ENCODE measurements at regions not wholly inside any gene's neighbourhood (a gene's known extent, or its start where the extent isn't known, plus 50 kb on each side); places are given as distances from the start of the nearest gene placed in this dataset.
"Not testable (repeated sequence)": the region's sequence is repeated elsewhere in the genome, so short reads cannot be mapped to it uniquely, and the experiment has no call there.

DNA sequence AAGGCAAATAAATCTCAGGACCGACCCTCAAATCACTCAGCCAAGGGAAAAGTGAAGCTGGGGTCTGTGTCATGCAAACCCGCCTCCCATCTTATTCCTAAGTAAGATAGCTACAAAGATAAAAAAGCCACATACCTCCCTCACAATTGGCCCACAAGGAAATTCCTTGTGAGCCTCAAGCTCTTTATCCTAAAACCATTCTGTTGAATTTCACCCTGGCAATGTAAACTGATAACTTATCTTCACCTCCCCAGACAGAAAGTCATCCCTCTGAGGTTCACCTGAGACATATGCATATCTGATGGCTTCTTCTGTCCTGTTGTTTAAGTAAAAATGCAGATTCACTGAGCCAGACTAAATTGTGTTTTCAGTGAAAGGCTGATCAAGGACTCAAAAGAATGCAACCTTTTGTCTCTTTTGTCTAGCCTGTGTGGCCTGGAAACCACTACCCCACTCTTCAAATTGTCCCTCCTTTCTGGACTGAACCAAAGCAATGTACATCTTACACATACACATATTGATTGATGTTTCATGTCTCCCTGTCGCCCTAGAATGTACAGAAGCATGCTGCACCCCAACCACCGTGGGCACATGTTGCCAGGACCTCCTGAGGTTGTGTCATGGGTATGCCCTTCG is 91.3 kb downstream of the MFAP3L start:
- Mint-ChIP-seq H3K4me3 (no peak overlapping the region), H3K36me3 (no peaks in the 10 kb centered on the region), H3K4me1 (no peaks in the 10 kb centered on the region), H3K9me3 (no peaks in the 10 kb centered on the region), H3K27me3 (peaks cover 0 to 4% of the 10 kb centered on the region in 2 donors), H3K27ac (no peak overlapping the region)
- 70% methylated on average over 5 of the region's 5 CpGs for WGBS (ENCODE audit: insufficient coverage)
- ChIA-PET POLR2A (no interaction called here), CTCF (no interaction called here)
- Histone ChIP-seq H3K27ac (ENCODE audit: low read length) (no peak overlapping the region), H3K27me3 (replicated peaks in 1 of 2; ENCODE audit: control insufficient read depth in 2 of 2, extremely low read depth in 1 of 2, insufficient read depth in 2 of 2, low read length in 1 of 2) (no peaks in the 10 kb centered on the region), H3K4me3 (ENCODE audit: control insufficient read depth in 1 of 2, extremely low read depth in 1 of 2, low read length in 1 of 2) (no peak overlapping the region), H3K9me3 (no peaks in the 10 kb centered on the region), H3K36me3 (ENCODE audit: control insufficient read depth in 2 of 2, extremely low read depth in 1 of 2, insufficient read depth in 1 of 2, low read length in 1 of 2) (no peaks in the 10 kb centered on the region), H3K4me1 (ENCODE audit: control insufficient read depth in 1 of 2, extremely low read depth in 1 of 2, insufficient read depth in 2 of 2, low read length in 2 of 2) (no peaks in the 10 kb centered on the region)
- ATAC-seq (replicated peaks in 1 of 4) (no peak), DNase-seq (no peak)

DNA sequence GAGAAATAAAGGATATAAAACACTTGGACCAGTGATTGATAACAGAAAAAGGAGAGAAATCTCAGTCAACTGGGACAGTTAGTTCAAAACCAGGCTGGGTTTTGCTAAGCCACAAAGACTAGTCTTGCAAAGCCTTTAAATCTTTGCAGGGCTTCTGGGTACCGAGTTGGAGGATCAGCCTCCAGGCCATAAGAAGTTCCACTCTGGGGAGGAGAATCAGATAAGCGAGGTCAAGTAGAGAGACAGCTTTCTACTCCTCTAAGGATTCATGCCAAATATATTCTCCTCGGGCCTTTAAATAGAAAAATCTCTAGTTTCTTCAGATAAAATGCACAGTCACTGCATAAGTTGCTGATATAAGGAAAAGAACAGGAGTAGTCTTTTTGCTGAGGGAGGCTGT is 92.7 kb downstream of the MFAP3L start:
- no peak for ATAC-seq (replicated peaks in 1 of 4)

DNA sequence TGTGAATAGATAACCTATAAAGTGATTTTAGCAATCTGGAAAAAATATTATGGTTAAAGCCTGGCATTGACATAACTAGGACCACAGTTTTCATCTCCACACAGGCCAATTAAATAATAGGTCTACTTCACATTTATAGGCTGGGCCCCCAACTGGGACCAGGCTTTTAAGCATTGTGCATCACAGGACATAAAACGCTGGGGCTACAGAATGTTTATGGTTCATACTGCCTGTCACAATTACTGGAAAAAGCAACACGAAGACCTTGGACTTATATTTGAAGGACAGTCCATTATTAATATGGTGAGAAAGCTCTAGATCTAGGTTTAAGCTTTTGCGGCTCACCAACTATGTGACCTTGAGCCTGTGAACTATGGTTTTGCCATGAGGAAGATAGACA is 94.2 kb downstream of the MFAP3L start:
- no peaks in the 10 kb centered on the region for H3K36me3 Mint-ChIP-seq
- no peak overlapping the region for H3K4me3 ChIP-seq (ENCODE audit: control insufficient read depth in 1 of 2, extremely low read depth in 1 of 2, low read length in 1 of 2)
- ChIA-PET POLR2A (no interaction called here), CTCF (no interaction called here)
- H3K4me1 Mint-ChIP-seq = no peaks in the 10 kb centered on the region
- H3K27me3 Mint-ChIP-seq = peaks cover 0 to 8% of the 10 kb centered on the region in 2 donors
- no peak for DNase-seq
- H3K9me3 ChIP-seq = no peaks in the 10 kb centered on the region
- no peaks in the 10 kb centered on the region for H3K4me1 ChIP-seq (ENCODE audit: control insufficient read depth in 1 of 2, extremely low read depth in 1 of 2, insufficient read depth in 2 of 2, low read length in 2 of 2)
- no CpG with 5 or more reads among the region's 3 CpGs for WGBS (ENCODE audit: insufficient coverage)
- H3K9me3 Mint-ChIP-seq = no peaks in the 10 kb centered on the region
- ATAC-seq (replicated peaks in 1 of 4) = no peak
- no peaks in the 10 kb centered on the region for H3K27me3 ChIP-seq (replicated peaks in 1 of 2; ENCODE audit: control insufficient read depth in 2 of 2, extremely low read depth in 1 of 2, insufficient read depth in 2 of 2, low read length in 1 of 2)
- no peak overlapping the region for H3K27ac ChIP-seq (ENCODE audit: low read length)
- no peaks in the 10 kb centered on the region for H3K36me3 ChIP-seq (ENCODE audit: control insufficient read depth in 2 of 2, extremely low read depth in 1 of 2, insufficient read depth in 1 of 2, low read length in 1 of 2)
- H3K27ac Mint-ChIP-seq = no peak overlapping the region
- H3K4me3 Mint-ChIP-seq = no peak overlapping the region

More for the DNA sequence above, 92.7 kb downstream of the MFAP3L start:
- no peaks in the 10 kb centered on the region for H3K4me1 ChIP-seq (ENCODE audit: control insufficient read depth in 1 of 2, extremely low read depth in 1 of 2, insufficient read depth in 2 of 2, low read length in 2 of 2)
- no peak for DNase-seq
- ChIA-PET CTCF (no interaction called here), POLR2A (no interaction called here)
- H3K36me3 Mint-ChIP-seq = no peaks in the 10 kb centered on the region
- no peaks in the 10 kb centered on the region for H3K4me1 Mint-ChIP-seq
- H3K9me3 Mint-ChIP-seq = no peaks in the 10 kb centered on the region
- no peaks in the 10 kb centered on the region for H3K36me3 ChIP-seq (ENCODE audit: control insufficient read depth in 2 of 2, extremely low read depth in 1 of 2, insufficient read depth in 1 of 2, low read length in 1 of 2)
- WGBS (ENCODE audit: insufficient coverage) = no CpG with 5 or more reads among the region's 3 CpGs
- no peak overlapping the region for H3K4me3 ChIP-seq (ENCODE audit: control insufficient read depth in 1 of 2, extremely low read depth in 1 of 2, low read length in 1 of 2)
- H3K9me3 ChIP-seq = no peaks in the 10 kb centered on the region
- H3K4me3 Mint-ChIP-seq = no peak overlapping the region
- no peaks in the 10 kb centered on the region for H3K27me3 ChIP-seq (replicated peaks in 1 of 2; ENCODE audit: control insufficient read depth in 2 of 2, extremely low read depth in 1 of 2, insufficient read depth in 2 of 2, low read length in 1 of 2)
- H3K27ac Mint-ChIP-seq = no peak overlapping the region
- H3K27me3 Mint-ChIP-seq = peaks cover 0 to 8% of the 10 kb centered on the region in 2 donors
- H3K27ac ChIP-seq (ENCODE audit: low read length) = no peak overlapping the region

GRCh38 chr4:169930755-169931154 is 95.4 kb downstream of the MFAP3L start:
- WGBS (ENCODE audit: insufficient coverage) = no CpG with 5 or more reads among the region's 1 CpG
- POLR2A ChIA-PET, H3K4me3 Mint-ChIP-seq: not testable (repeated sequence)

GRCh38 chr4:169927280-169927679 is 98.9 kb downstream of the MFAP3L start:
- Histone ChIP-seq H3K27me3 (replicated peaks in 1 of 2; ENCODE audit: control insufficient read depth in 2 of 2, extremely low read depth in 1 of 2, insufficient read depth in 2 of 2, low read length in 1 of 2) (no peaks in the 10 kb centered on the region), H3K4me1 (ENCODE audit: control insufficient read depth in 1 of 2, extremely low read depth in 1 of 2, insufficient read depth in 2 of 2, low read length in 2 of 2) (no peaks in the 10 kb centered on the region), H3K36me3 (ENCODE audit: control insufficient read depth in 2 of 2, extremely low read depth in 1 of 2, insufficient read depth in 1 of 2, low read length in 1 of 2) (no peaks in the 10 kb centered on the region), H3K4me3 (ENCODE audit: control insufficient read depth in 1 of 2, extremely low read depth in 1 of 2, low read length in 1 of 2) (no peak overlapping the region), H3K27ac (ENCODE audit: low read length) (no peak overlapping the region), H3K9me3 (no peaks in the 10 kb centered on the region)
- Mint-ChIP-seq H3K9me3 (no peaks in the 10 kb centered on the region), H3K36me3 (no peaks in the 10 kb centered on the region), H3K4me3 (no peak overlapping the region), H3K4me1 (no peaks in the 10 kb centered on the region), H3K27ac (no peak overlapping the region), H3K27me3 (peaks cover 5 to 8% of the 10 kb centered on the region in 2 donors)
- POLR2A ChIA-PET = no interaction called here
- ATAC-seq (replicated peaks in 1 of 4) (no peak), DNase-seq (no peak)
- WGBS (ENCODE audit: insufficient coverage) = 40% methylated on average over 1 of the region's 4 CpGs
- CTCF ChIA-PET = no interaction called here

More at GRCh38 chr4:169930755-169931154, 95.4 kb downstream of the MFAP3L start:
- ATAC-seq (replicated peaks in 1 of 4); H3K4me1 Mint-ChIP-seq; H3K36me3 Mint-ChIP-seq; H3K27me3 ChIP-seq (replicated peaks in 1 of 2; ENCODE audit: control insufficient read depth in 2 of 2, extremely low read depth in 1 of 2, insufficient read depth in 2 of 2, low read length in 1 of 2); H3K4me1 ChIP-seq (ENCODE audit: control insufficient read depth in 1 of 2, extremely low read depth in 1 of 2, insufficient read depth in 2 of 2, low read length in 2 of 2); H3K27me3 Mint-ChIP-seq; H3K27ac ChIP-seq (ENCODE audit: low read length); DNase-seq; H3K27ac Mint-ChIP-seq; H3K36me3 ChIP-seq (ENCODE audit: control insufficient read depth in 2 of 2, extremely low read depth in 1 of 2, insufficient read depth in 1 of 2, low read length in 1 of 2); H3K9me3 Mint-ChIP-seq; H3K9me3 ChIP-seq; CTCF ChIA-PET; H3K4me3 ChIP-seq (ENCODE audit: control insufficient read depth in 1 of 2, extremely low read depth in 1 of 2, low read length in 1 of 2): not testable (repeated sequence)

GRCh38 chr4:169925678-169926077 is 100.5 kb downstream of the MFAP3L start:
- H3K27me3 ChIP-seq (replicated peaks in 1 of 2; ENCODE audit: control insufficient read depth in 2 of 2, extremely low read depth in 1 of 2, insufficient read depth in 2 of 2, low read length in 1 of 2) = no peaks in the 10 kb centered on the region
- H3K27ac ChIP-seq (ENCODE audit: low read length) = no peak overlapping the region
- H3K4me3 Mint-ChIP-seq = no peak overlapping the region
- no peak overlapping the region for H3K4me3 ChIP-seq (ENCODE audit: control insufficient read depth in 1 of 2, extremely low read depth in 1 of 2, low read length in 1 of 2)
- H3K36me3 ChIP-seq (ENCODE audit: control insufficient read depth in 2 of 2, extremely low read depth in 1 of 2, insufficient read depth in 1 of 2, low read length in 1 of 2) = no peaks in the 10 kb centered on the region
- no peaks in the 10 kb centered on the region for H3K9me3 ChIP-seq
- peaks cover 9 to 10% of the 10 kb centered on the region in 2 donors for H3K27me3 Mint-ChIP-seq
- H3K4me1 Mint-ChIP-seq = no peaks in the 10 kb centered on the region
- ChIA-PET POLR2A (no interaction called here), CTCF (no interaction called here)
- no CpG with 5 or more reads among the region's 4 CpGs for WGBS (ENCODE audit: insufficient coverage)
- no peaks in the 10 kb centered on the region for H3K36me3 Mint-ChIP-seq
- DNase-seq (no peak), ATAC-seq (replicated peaks in 1 of 4) (no peak)
- no peaks in the 10 kb centered on the region for H3K9me3 Mint-ChIP-seq
- no peaks in the 10 kb centered on the region for H3K4me1 ChIP-seq (ENCODE audit: control insufficient read depth in 1 of 2, extremely low read depth in 1 of 2, insufficient read depth in 2 of 2, low read length in 2 of 2)
- H3K27ac Mint-ChIP-seq = no peak overlapping the region

GRCh38 chr4:169922632-169923276 is 103.4 kb downstream of the MFAP3L start:
- no peak overlapping the region for H3K4me3 Mint-ChIP-seq
- WGBS (ENCODE audit: insufficient coverage) = 83% methylated on average over 1 of the region's 3 CpGs
- Histone ChIP-seq H3K36me3 (ENCODE audit: control insufficient read depth in 2 of 2, extremely low read depth in 1 of 2, insufficient read depth in 1 of 2, low read length in 1 of 2) (no peaks in the 10 kb centered on the region), H3K9me3 (no peaks in the 10 kb centered on the region), H3K27me3 (replicated peaks in 1 of 2; ENCODE audit: control insufficient read depth in 2 of 2, extremely low read depth in 1 of 2, insufficient read depth in 2 of 2, low read length in 1 of 2) (no peaks in the 10 kb centered on the region), H3K4me1 (ENCODE audit: control insufficient read depth in 1 of 2, extremely low read depth in 1 of 2, insufficient read depth in 2 of 2, low read length in 2 of 2) (no peaks in the 10 kb centered on the region), H3K4me3 (ENCODE audit: control insufficient read depth in 1 of 2, extremely low read depth in 1 of 2, low read length in 1 of 2) (no peak overlapping the region), H3K27ac (ENCODE audit: low read length) (no peak overlapping the region)
- peaks cover 6 to 9% of the 10 kb centered on the region in 2 donors for H3K27me3 Mint-ChIP-seq
- DNase-seq (no peak), ATAC-seq (replicated peaks in 1 of 4) (no peak)
- no peaks in the 10 kb centered on the region for H3K4me1 Mint-ChIP-seq
- CTCF ChIA-PET = no interaction called here
- H3K9me3 Mint-ChIP-seq = no peaks in the 10 kb centered on the region
- H3K36me3 Mint-ChIP-seq = no peaks in the 10 kb centered on the region
- POLR2A ChIA-PET = no interaction called here
- H3K27ac Mint-ChIP-seq = no peak overlapping the region

Data from T-cell (primary cell).